ENCODE measurements at regions not wholly inside any gene's neighbourhood (a gene's known extent, or its start where the extent isn't known, plus 50 kb on each side); places are given as distances from the start of the nearest gene placed in this dataset.
"Not testable (repeated sequence)": the region's sequence is repeated elsewhere in the genome, so short reads cannot be mapped to it uniquely, and the experiment has no call there.

DNA sequence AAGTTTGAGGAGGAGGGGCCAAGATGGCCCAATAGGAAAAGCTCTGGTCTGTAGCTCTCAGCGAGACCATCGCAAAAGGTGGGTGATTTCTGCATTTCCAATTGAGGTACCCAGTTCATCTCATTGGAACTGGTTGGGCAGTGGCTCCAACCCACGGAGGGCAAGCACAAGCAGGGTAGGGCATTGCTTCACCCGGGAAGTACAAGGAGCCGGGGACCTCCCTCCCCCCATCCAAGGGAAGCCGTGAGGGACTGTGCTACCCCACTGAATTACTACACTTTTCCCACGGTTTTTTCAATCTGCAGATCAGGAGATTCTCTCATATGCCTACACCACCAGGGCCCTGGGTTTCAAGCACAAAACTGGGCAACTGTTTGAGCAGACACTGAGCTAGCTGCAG lies 58.0 kb upstream of the EFCAB3 start:
- no peak for DNase-seq

- DNase-seq = no peak
Observed at GRCh38 chr17:62321451-62321850, 58.9 kb upstream of the EFCAB3 start.

DNA sequence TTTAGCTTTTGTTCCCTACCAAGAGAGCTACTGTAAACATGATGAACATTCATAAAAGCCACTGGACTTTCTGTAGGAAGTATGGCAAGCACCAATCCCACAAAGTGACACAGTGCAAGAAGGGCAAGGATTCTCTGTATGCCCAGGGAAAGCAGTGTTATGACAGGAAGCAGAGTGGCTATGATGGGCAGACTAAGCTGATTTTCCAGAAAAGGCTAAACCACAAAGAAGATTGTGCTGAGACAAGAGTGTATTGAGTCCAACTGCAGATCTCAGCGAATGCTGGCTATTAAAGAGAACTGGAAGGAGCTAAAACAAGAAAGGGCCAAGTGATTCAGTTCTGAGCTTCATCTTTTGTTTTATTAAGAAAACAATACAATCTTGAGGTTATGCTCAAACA lies 60.5 kb upstream of the EFCAB3 start:
- DNase-seq = no peak

- DNase-seq = no peak
Observed at GRCh38 chr17:62309396-62309795, 71.0 kb upstream of the EFCAB3 start.

DNA sequence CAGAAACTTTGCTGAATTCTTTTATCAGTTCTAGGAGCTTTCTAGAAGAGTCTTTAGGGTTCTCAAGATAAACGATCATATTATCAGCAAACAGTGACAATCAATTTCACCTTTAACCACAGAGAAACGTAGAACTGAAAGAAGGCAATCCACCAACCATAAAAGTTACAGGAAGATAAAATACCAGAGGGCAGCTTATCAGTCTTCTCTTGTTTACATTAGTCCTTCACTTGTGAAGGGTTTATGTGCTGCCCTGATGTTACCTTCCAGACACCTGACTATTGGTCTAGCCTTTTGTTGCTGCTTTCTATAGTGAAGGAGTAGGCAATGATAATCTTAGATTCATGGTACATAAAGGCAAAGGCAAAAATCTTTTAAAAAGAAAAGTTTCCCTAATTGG lies 73.2 kb upstream of the EFCAB3 start:
- DNase-seq = no peak

GRCh38 chr17:62303476-62303875 lies 76.9 kb upstream of the EFCAB3 start:
- DNase-seq = no peak

- DNase-seq = no peak
Observed at GRCh38 chr17:62300697-62301096, 79.7 kb upstream of the EFCAB3 start.

DNA sequence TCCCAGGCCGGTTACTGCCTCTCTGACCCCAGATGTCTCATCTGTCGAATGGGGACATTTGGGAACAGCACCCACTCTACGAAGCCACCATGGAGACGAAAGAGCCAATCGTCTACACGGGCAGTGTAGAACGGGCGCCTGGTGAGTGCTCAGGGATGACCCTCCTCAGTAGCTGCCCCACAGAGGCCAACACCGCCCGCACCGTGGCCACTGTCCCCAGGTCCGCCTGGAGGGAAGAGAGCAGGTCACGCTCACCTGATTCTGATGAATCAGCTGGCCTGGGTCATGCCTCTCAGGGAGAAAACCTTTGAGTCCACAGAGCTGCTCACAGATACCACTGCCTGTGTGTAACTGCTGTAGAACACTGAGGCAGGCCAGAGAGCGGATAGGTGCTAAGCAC lies 105.1 kb upstream of the EFCAB3 start:
- not testable (repeated sequence) for DNase-seq

- DNase-seq = not testable (repeated sequence)
Observed at GRCh38 chr17:62268361-62268760, 112.0 kb upstream of the EFCAB3 start.

- DNase-seq = not testable (repeated sequence)
Observed at GRCh38 chr17:62264974-62265373, 115.4 kb upstream of the EFCAB3 start.

DNA sequence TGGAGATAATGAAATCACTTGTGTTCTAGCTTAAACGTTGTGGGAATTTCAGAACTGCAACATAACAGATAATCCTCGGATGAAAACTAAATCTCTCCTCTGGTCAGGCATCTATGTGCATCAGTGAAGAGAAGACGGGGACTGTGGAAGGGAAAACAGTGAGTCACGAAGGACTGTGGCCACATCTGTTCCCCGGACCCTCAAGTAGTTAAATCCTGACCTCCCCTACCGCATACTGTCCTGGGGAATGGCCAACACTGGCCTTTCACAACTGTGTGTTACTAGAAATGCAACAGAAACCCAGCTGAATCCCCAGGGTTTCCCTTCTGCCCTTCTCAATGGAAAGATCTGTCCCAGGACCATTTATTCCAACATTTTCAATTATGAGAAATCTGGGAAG lies 124.6 kb upstream of the EFCAB3 start:
- not testable (repeated sequence) for DNase-seq

GRCh38 chr17:62242076-62242475 lies 138.3 kb upstream of the EFCAB3 start:
- not testable (repeated sequence) for DNase-seq

DNA sequence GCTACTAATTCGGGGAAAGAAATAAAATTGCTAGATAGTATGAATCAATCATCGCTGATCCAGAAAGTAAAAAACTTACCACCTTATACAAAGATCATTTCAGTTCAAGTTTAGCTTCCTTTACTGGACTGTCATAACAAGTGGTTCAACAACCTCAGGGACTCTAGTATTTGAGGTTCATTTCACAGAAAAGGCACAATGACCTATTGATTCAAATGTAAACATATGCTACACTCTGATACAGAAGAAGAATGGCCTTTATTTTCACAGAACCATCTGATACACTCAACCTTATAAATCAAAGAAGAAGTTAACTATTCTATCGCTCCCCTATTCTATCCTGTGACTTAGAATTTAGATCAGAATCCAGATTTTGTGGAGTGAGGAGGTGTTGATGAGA lies 140.8 kb upstream of the EFCAB3 start:
- DNase-seq = not testable (repeated sequence)

DNA sequence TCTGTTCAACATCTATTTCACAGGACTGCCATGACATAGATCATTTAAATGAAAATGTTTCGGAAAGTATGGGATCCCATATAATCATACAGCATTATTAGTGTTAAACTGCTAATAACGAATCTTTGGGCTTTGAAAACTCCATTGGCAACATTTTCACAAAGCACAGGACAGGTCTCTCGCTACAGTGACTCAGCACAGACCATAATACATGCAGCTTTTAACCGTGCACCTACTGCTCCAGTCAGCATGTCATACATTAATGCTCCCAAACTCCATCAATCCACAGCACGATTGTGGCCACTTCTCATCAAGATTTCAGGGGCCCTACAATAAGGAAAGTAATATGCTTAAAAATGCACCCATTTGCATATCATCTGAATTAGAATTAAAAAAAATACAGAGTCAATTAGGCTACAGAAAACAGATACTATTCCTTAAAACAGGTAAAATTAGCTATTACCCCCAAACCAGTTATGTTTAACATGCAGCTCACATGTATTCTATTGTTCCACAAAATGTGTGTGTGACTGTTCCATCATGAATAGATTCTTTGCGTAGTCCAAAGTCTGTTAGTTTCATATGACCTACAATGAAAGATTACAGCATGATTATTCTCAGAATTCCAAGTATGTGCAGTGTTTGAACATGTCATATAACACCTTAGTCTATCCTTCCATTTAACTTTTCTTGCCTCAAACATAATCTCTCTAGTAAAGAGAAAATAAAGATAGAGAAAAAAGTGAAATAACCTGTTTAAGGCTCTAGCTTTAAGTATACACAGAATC lies 141.6 kb upstream of the EFCAB3 start:
- DNase-seq = not testable (repeated sequence)

DNA sequence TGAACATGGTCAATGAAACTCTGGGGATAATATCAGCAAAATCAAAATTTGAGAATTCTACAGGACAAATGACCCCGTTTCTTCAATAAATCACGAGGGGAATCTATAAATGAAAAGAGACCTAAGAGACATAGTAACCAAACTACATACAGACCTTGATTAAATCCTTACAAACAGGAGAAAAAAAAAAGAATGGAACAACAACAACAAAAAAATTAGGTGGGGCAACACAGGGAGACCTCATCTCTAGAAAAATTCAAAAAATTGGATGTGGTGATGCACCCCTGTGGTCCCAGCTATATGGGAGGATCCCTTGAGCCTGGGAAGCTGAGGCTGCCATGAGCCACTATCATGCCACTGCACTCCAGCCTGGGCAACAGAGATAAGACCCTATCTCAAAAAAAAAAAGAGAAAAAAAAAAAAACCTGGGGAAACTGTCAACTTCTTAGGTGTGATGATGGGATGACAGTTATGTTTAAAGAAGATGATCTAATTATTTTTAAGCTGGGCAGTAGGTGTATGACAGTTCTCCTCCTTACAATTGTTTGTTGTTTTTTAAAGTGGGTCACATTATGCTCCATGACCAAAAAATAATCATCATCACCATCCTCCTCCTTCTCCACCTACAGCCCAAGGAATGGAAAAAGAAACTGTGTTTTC lies 146.4 kb upstream of the EFCAB3 start:
- not testable (repeated sequence) for DNase-seq

GRCh38 chr17:62231293-62231692 lies 149.1 kb upstream of the EFCAB3 start:
- not testable (repeated sequence) for DNase-seq

DNA sequence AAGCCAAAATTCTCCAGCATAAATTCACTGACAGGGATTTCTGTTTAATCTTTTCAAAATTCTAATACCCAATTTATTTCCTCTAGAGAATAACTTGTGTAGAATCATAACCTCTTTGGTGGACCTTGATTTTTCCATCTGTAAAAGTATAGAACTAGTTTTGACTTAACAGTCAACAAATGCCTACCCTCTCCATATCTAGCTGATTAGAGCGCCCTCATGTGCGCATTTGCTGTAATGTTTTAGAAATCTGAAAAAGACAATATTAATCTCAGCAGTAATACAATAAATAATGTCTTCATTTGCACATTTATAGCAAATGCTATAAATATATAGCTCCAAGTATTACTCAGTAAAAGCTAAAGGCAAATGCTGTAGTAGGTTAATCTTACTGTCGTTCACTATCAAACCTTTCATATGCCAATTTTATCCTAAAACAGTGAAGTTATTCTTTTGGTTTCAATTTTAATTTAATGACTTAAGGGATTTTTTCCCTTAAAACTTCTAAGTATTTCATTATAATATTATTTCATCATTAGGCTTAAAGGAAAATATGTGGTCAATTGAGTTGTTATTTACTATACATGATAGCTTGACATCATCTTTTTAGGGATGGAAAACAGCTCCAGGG lies 153.6 kb upstream of the EFCAB3 start:
- DNase-seq = not testable (repeated sequence)

GRCh38 chr17:62223585-62223984 lies 156.8 kb upstream of the EFCAB3 start:
- not testable (repeated sequence) for DNase-seq

- DNase-seq = no peak
Observed at GRCh38 chr17:62219221-62219899, 154.3 kb upstream of the MED13 start.

GRCh38 chr17:62216847-62217246 lies 151.8 kb upstream of the MED13 start:
- no peak for DNase-seq

DNA sequence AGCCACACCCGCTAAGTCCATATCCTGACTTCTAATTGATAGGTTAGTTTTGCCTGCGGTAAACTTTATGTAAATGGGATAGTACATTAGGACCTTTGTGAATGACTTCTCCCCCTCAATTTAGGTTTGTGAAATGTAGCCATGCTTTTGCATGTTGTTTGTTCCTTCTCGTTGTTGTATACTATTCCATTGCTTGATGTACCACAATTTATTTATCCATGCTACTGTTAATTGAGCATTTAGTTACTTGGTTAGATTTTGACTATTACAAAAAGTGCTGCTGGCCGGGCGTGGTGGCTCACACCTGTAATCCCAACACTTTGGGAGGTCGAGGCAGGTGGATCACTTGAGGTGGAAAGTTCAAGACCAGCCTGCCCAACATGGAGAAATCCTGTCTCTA lies 150.8 kb upstream of the MED13 start:
- not testable (repeated sequence) for DNase-seq

DNA sequence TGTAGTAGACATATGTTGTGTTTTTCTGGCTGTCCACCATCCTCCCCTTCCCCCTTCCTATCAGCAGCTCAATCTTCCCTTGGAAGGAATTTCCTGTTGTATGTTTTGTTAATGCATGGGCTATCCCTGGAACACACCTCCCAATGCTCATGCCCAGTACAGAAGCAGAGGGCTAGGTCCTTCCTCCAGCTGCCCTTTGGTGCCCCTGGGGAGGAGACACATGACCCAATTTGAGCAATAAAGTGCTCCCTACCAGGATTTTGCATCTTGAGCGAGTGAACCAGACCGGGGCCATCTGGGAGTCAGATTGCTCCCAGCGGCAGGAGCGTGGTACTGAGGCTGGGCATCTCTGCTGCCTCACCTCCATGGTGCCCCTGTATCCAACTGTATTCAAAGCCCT lies 141.5 kb upstream of the MED13 start:
- no peak for DNase-seq

- DNase-seq = not testable (repeated sequence)
Observed at GRCh38 chr17:62197156-62197555, 132.1 kb upstream of the MED13 start.
